ENCODE measurements at regions not wholly inside any gene's neighbourhood (a gene's known extent, or its start where the extent isn't known, plus 50 kb on each side); places are given as distances from the start of the nearest gene placed in this dataset.

DNA sequence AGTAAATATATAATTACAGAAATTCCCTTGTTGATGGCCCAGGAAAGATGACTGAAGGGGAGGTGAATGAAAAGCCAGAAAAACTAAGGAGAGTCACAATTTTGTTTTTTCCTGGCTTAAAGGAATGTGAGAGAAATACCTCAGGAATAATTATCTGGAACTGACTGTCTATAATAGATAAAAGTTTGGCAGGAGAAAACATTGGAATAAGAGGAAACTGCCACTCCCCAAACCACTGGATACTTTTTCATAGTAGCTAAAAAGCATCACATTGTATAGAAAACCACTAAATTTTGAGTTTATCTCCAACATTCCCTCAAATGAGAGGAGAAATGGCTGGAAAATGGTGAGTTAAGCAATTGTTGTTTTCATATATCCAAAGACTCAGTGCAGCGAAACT lies 326.0 kb downstream of the NPR3 start:
- Histone ChIP-seq H3K9ac (ENCODE audit: low read depth in 1 of 2, low read length in 2 of 2) (no peak overlapping the region), H3K4me1 (ENCODE audit: control insufficient read depth in 4 of 4, insufficient read depth in 4 of 4, low read length in 3 of 4) (no peaks in the 10 kb centered on the region), H3K9me3 (ENCODE audit: control insufficient read depth in 4 of 4, low read length in 3 of 4) (peaks cover 5 to 19% (median 13%) of the 10 kb centered on the region in 4 donors), H3K27ac (ENCODE audit: low read depth in 1 of 2, low read length in 2 of 2) (no peak overlapping the region), H3K36me3 (ENCODE audit: control insufficient read depth in 4 of 4, insufficient read depth in 3 of 4, low read depth in 1 of 4, low read length in 3 of 4) (no peaks in the 10 kb centered on the region), H3K4me3 (ENCODE audit: low read depth in 1 of 3, low read length in 3 of 3) (no peak overlapping the region), H3K27me3 (ENCODE audit: control insufficient read depth in 4 of 4, insufficient read depth in 4 of 4, low read length in 3 of 4) (no peaks in the 10 kb centered on the region)
- DNase-seq (ENCODE audit: low spot score): no peak
- WGBS: 85% methylated on average over 1 of the region's 1 CpG
- TF ChIP-seq NR2F2 (IDR thresholded peaks at IDR 0.05) (no peak), GABPA (IDR thresholded peaks at IDR 0.05 in 1 of 2, conservative IDR thresholded peaks at IDR 0.05 in 1 of 2) (no peak), SP1 (IDR thresholded peaks at IDR 0.05) (no peak), JUND (IDR thresholded peaks at IDR 0.05) (no peak), FOXA1 (IDR thresholded peaks at IDR 0.05) (no peak), RXRA (IDR thresholded peaks at IDR 0.05) (no peak), HNF4A (conservative IDR thresholded peaks at IDR 0.05) (no peak)
- TF ChIP-seq, protein P1, sequence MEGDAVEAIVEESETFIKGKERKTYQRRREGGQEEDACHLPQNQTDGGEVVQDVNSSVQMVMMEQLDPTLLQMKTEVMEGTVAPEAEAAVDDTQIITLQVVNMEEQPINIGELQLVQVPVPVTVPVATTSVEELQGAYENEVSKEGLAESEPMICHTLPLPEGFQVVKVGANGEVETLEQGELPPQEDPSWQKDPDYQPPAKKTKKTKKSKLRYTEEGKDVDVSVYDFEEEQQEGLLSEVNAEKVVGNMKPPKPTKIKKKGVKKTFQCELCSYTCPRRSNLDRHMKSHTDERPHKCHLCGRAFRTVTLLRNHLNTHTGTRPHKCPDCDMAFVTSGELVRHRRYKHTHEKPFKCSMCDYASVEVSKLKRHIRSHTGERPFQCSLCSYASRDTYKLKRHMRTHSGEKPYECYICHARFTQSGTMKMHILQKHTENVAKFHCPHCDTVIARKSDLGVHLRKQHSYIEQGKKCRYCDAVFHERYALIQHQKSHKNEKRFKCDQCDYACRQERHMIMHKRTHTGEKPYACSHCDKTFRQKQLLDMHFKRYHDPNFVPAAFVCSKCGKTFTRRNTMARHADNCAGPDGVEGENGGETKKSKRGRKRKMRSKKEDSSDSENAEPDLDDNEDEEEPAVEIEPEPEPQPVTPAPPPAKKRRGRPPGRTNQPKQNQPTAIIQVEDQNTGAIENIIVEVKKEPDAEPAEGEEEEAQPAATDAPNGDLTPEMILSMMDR (IDR thresholded peaks at IDR 0.05; ENCODE audit: low read depth, low read length, missing input control): no peak
- TF ChIP-seq, protein P2, sequence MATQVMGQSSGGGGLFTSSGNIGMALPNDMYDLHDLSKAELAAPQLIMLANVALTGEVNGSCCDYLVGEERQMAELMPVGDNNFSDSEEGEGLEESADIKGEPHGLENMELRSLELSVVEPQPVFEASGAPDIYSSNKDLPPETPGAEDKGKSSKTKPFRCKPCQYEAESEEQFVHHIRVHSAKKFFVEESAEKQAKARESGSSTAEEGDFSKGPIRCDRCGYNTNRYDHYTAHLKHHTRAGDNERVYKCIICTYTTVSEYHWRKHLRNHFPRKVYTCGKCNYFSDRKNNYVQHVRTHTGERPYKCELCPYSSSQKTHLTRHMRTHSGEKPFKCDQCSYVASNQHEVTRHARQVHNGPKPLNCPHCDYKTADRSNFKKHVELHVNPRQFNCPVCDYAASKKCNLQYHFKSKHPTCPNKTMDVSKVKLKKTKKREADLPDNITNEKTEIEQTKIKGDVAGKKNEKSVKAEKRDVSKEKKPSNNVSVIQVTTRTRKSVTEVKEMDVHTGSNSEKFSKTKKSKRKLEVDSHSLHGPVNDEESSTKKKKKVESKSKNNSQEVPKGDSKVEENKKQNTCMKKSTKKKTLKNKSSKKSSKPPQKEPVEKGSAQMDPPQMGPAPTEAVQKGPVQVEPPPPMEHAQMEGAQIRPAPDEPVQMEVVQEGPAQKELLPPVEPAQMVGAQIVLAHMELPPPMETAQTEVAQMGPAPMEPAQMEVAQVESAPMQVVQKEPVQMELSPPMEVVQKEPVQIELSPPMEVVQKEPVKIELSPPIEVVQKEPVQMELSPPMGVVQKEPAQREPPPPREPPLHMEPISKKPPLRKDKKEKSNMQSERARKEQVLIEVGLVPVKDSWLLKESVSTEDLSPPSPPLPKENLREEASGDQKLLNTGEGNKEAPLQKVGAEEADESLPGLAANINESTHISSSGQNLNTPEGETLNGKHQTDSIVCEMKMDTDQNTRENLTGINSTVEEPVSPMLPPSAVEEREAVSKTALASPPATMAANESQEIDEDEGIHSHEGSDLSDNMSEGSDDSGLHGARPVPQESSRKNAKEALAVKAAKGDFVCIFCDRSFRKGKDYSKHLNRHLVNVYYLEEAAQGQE (IDR thresholded peaks at IDR 0.05): no peak
- TF ChIP-seq, protein P3, sequence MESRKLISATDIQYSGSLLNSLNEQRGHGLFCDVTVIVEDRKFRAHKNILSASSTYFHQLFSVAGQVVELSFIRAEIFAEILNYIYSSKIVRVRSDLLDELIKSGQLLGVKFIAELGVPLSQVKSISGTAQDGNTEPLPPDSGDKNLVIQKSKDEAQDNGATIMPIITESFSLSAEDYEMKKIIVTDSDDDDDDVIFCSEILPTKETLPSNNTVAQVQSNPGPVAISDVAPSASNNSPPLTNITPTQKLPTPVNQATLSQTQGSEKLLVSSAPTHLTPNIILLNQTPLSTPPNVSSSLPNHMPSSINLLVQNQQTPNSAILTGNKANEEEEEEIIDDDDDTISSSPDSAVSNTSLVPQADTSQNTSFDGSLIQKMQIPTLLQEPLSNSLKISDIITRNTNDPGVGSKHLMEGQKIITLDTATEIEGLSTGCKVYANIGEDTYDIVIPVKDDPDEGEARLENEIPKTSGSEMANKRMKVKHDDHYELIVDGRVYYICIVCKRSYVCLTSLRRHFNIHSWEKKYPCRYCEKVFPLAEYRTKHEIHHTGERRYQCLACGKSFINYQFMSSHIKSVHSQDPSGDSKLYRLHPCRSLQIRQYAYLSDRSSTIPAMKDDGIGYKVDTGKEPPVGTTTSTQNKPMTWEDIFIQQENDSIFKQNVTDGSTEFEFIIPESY (IDR thresholded peaks at IDR 0.05): no peak
- TF ChIP-seq, protein P4, sequence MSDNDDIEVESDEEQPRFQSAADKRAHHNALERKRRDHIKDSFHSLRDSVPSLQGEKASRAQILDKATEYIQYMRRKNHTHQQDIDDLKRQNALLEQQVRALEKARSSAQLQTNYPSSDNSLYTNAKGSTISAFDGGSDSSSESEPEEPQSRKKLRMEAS (IDR thresholded peaks at IDR 0.05): no peak

DNA sequence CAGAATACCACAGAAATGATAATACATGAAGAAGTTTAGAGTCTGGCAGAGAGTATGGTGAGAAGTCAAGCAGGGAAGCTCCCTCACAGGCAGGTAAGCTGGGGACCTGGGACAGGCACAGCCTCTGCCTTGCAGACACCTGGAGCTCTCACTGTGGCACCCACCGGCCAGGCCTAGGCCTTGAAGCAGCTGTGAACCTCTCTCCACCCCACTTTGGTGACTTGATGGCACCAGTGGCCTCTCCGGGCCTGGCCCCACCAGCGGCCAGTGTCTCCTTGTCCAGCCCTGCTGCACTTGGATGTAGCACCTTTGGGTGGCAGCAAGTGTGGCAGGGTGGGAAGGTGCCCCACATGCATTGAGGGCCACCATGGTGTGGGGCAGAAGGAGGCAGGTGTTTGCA lies 330.5 kb downstream of the NPR3 start:
- 93% methylated on average over 3 of the region's 3 CpGs for WGBS
- TF ChIP-seq FOXA2 (IDR thresholded peaks at IDR 0.05): no peak
- TF ChIP-seq FOXA1 (IDR thresholded peaks at IDR 0.05): no peak
- TF ChIP-seq, protein P1 (IDR thresholded peaks at IDR 0.05; ENCODE audit: low read depth, low read length, missing input control): no peak
- TF ChIP-seq, protein P5, sequence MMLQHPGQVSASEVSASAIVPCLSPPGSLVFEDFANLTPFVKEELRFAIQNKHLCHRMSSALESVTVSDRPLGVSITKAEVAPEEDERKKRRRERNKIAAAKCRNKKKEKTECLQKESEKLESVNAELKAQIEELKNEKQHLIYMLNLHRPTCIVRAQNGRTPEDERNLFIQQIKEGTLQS (IDR thresholded peaks at IDR 0.05): no peak
- TF ChIP-seq RXRA (IDR thresholded peaks at IDR 0.05): no peak
- TF ChIP-seq GABPA (IDR thresholded peaks at IDR 0.05 in 1 of 2, conservative IDR thresholded peaks at IDR 0.05 in 1 of 2): no peak
- TF ChIP-seq JUND (IDR thresholded peaks at IDR 0.05): no peak
- H3K27ac ChIP-seq (ENCODE audit: low read depth in 1 of 2, low read length in 2 of 2): no peak overlapping the region
- H3K9me3 ChIP-seq (ENCODE audit: control insufficient read depth in 4 of 4, low read length in 3 of 4): peaks cover 5 to 21% (median 15%) of the 10 kb centered on the region in 4 donors
- no peaks in the 10 kb centered on the region for H3K27me3 ChIP-seq (ENCODE audit: control insufficient read depth in 4 of 4, insufficient read depth in 4 of 4, low read length in 3 of 4)
- no peaks in the 10 kb centered on the region for H3K36me3 ChIP-seq (ENCODE audit: control insufficient read depth in 4 of 4, insufficient read depth in 3 of 4, low read depth in 1 of 4, low read length in 3 of 4)
- H3K4me1 ChIP-seq (ENCODE audit: control insufficient read depth in 4 of 4, insufficient read depth in 4 of 4, low read length in 3 of 4): no peaks in the 10 kb centered on the region
- H3K9ac ChIP-seq (ENCODE audit: low read depth in 1 of 2, low read length in 2 of 2): no peak overlapping the region
- peak overlapping the region in 1 of 3 donors; percentile 20 for H3K4me3 ChIP-seq (ENCODE audit: low read depth in 1 of 3, low read length in 3 of 3)
- no peak for DNase-seq (ENCODE audit: low spot score)
